H1 (cell line): ENCODE measurements at regions not wholly inside any gene's neighbourhood (a gene's known extent, or its start where the extent isn't known, plus 50 kb on each side); places are given as distances from the start of the nearest gene placed in this dataset.

Experiments used
- EP300 ChIP-seq, 2 experiments: IDR thresholded peaks; 1 replicate in 1 of 2; 2 replicates in 1 of 2; pipeline ENCODE4 v1.6.1; 2011 to 2012; ENCODE audit warnings: low read depth in 2 of 2, low read length in 2 of 2, mild to moderate bottlenecking in 2 of 2, borderline replicate concordance in 1 of 2, inconsistent platforms in 1 of 2, moderate library complexity in 1 of 2
- NANOG ChIP-seq: IDR thresholded peaks from 2 replicates; pipeline ENCODE4 v1.6.1; 2011; ENCODE audit warnings: low read length, low read depth, mild to moderate bottlenecking, inconsistent platforms; ENCODE audit not compliant: insufficient read depth, poor library complexity, severe bottlenecking
- SIX5 ChIP-seq: IDR thresholded peaks from 2 replicates; pipeline ENCODE4 v1.6.1; 2011; ENCODE audit warnings: mild to moderate bottlenecking, low read depth, low read length
- TCF12 ChIP-seq: IDR thresholded peaks from 2 replicates; pipeline ENCODE4 v1.6.1; 2011; ENCODE audit warnings: low read depth, mild to moderate bottlenecking, low read length

- TF ChIP-seq EP300 (IDR thresholded peaks at IDR 0.05; ENCODE audit: borderline replicate concordance in 1 of 2, low read depth in 2 of 2, low read length in 2 of 2) (no peak), TCF12 (no peak), NANOG (no peak), SIX5 (no peak)
These were observed 84.5 kb downstream of the PSMG1 start (continued) for GRCh38 chr21:39098696-39099200.
